OCI-LY7 (cell line): ENCODE measurements at regions not wholly inside any gene's neighbourhood (a gene's known extent, or its start where the extent isn't known, plus 50 kb on each side); places are given as distances from the start of the nearest gene placed in this dataset.

ENCODE experiments used
- BruUV-seq: library from RNA; stranded (reverse); fragments of 400-500 nt; replicated peaks from 2 replicates; lab custom pipeline; 2021; lab: Mats Ljungman, UMichigan
- CTCF ChIA-PET: fragments of 300-600 bp; sonication (Branson Sonifier 250); formaldehyde crosslinking; loops from one replicate; lab custom pipeline; 2022; ENCODE audit warnings: antibody characterized with exemption; ENCODE audit not compliant: unreplicated experiment; lab: Charles Lee
- POLR2A ChIA-PET: fragments of 300-600 bp; sonication (Branson Sonifier 250); formaldehyde crosslinking; loops from one replicate; lab custom pipeline; 2022; ENCODE audit warnings: antibody characterized with exemption; lab: Charles Lee
- DNase-seq: peaks from one replicate; pipeline ENCODE4 v3.0.0-alpha.2; 2015; ENCODE audit warnings: low spot score
- H2AFZ ChIP-seq: fragments of 200-600 bp; sonication (generic), shearing (Covaris generic); 2 replicates; pipeline ENCODE4 v1.6.1; 2014; ENCODE audit warnings: mild to moderate bottlenecking, antibody characterized with exemption, low read length, moderate library complexity
- H3K27ac ChIP-seq: fragments of 200-600 bp; sonication (generic); 2 replicates; pipeline ENCODE4 v1.5.1; 2014; ENCODE audit warnings: mixed run types, low read depth, mild to moderate bottlenecking, moderate library complexity, low read length, inconsistent platforms; ENCODE audit not compliant: poor library complexity, severe bottlenecking
- H3K36me3 ChIP-seq: fragments of 200-600 bp; sonication (generic); 2 replicates; pipeline ENCODE4 v1.6.1; 2014; ENCODE audit warnings: mild to moderate bottlenecking, antibody characterized with exemption, low read length, moderate library complexity, mixed read lengths; ENCODE audit not compliant: insufficient read depth
- H3K4me1 ChIP-seq: fragments of 200-600 bp; sonication (generic); 2 replicates; pipeline ENCODE4 v1.5.1; 2014; ENCODE audit warnings: mild to moderate bottlenecking, low read length; ENCODE audit not compliant: insufficient read depth, poor library complexity, severe bottlenecking
- H3K4me2 ChIP-seq: fragments of 200-600 bp; sonication (generic); 2 replicates; pipeline ENCODE4 v1.6.1; 2014; ENCODE audit warnings: mild to moderate bottlenecking, low read length
- H3K4me3 ChIP-seq: fragments of 200-600 bp; sonication (generic); 2 replicates; pipeline ENCODE4 v1.5.1; 2014; ENCODE audit warnings: mild to moderate bottlenecking, low read depth, low read length; ENCODE audit not compliant: poor library complexity, severe bottlenecking
- H3K79me2 ChIP-seq: fragments of 200-600 bp; sonication (generic); 2 replicates; pipeline ENCODE4 v1.6.1; 2016; ENCODE audit warnings: low read depth, mild to moderate bottlenecking, low read length, moderate library complexity, mixed read lengths; ENCODE audit not compliant: insufficient read depth
- H3K9me2 ChIP-seq: fragments of 200-600 bp; sonication (generic); 2 replicates; pipeline ENCODE4 v1.6.1; 2016; ENCODE audit warnings: mild to moderate bottlenecking, low read length, mixed read lengths; ENCODE audit not compliant: insufficient read depth
- H3K9me3 ChIP-seq: fragments of 200-600 bp; sonication (generic); 2 replicates; pipeline ENCODE4 v1.6.1; 2014; ENCODE audit warnings: mild to moderate bottlenecking, mixed run types, low read length, mixed read lengths
- H4K20me1 ChIP-seq: fragments of 200-600 bp; sonication (generic); 2 replicates; pipeline ENCODE4 v1.6.1; 2014; ENCODE audit warnings: mild to moderate bottlenecking, antibody characterized with exemption, low read length, moderate library complexity, mixed read lengths; ENCODE audit not compliant: insufficient read depth
- EZH2phosphoT487 ChIP-seq: fragments of 200-600 bp; sonication (generic); IDR thresholded peaks from 2 replicates; pipeline ENCODE4 v1.6.1; 2018; ENCODE audit warnings: low read depth, borderline replicate concordance, mild to moderate bottlenecking, mixed run types, antibody characterized with exemption, low read length, moderate library complexity, mixed read lengths
- intact Hi-C: fragments of 100-400 bp; cut with micrococcal nuclease; formaldehyde crosslinking; loops from one replicate; pipeline ENCODE4 v1.10.0; 2022; ENCODE audit not compliant: unreplicated experiment
- TF ChIP-seq, protein P1 (sequence below): fragments of 200-600 bp; sonication (generic); conservative IDR thresholded peaks from 2 replicates; pipeline ENCODE4 v1.5.1; 2014; ENCODE audit warnings: mild to moderate bottlenecking, antibody characterized with exemption, low read length, moderate library complexity, mixed read lengths

DNA sequence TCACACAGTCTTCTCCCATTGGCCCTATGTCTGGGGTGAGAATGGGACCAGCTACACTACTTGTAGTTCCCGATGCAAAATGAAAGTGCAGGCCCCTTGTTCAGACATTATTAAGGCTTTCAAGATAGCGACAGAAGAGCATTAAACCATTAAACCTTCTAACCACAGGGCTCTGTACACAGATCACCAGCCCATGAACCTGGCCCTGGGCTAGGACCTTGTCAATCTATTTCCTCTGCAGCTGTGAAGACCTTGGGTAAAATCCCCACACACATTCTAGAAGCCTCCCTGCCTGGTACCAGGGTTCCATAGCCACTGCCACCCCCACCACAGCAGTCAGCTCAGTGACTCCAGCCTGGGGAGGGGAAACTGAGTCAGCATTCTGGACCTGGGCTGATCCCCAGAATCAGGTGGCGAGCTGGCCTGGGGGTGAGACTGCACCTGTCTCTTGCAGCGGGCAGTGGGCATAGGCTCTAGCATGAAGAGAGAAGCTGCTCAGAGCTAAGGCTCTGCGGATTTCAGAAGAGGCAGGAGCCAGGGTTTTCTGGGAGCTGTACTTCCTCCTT is 119.7 kb upstream of the LHX1 start:
- Histone ChIP-seq H3K79me2 (no peaks in the 10 kb centered on the region), H2AFZ (no peak overlapping the region), H3K4me1 (no peaks in the 10 kb centered on the region), H3K4me2 (no peak overlapping the region), H3K4me3 (no peak overlapping the region), H3K27ac (no peak overlapping the region), H3K9me3 (no peaks in the 10 kb centered on the region), H3K36me3 (no peaks in the 10 kb centered on the region), H3K9me2 (no peaks in the 10 kb centered on the region), H4K20me1 (no peaks in the 10 kb centered on the region)
- POLR2A ChIA-PET: no interaction called here
- intact Hi-C loops: no loop called here
- TF ChIP-seq EZH2phosphoT487: no peak
- TF ChIP-seq, protein P1, sequence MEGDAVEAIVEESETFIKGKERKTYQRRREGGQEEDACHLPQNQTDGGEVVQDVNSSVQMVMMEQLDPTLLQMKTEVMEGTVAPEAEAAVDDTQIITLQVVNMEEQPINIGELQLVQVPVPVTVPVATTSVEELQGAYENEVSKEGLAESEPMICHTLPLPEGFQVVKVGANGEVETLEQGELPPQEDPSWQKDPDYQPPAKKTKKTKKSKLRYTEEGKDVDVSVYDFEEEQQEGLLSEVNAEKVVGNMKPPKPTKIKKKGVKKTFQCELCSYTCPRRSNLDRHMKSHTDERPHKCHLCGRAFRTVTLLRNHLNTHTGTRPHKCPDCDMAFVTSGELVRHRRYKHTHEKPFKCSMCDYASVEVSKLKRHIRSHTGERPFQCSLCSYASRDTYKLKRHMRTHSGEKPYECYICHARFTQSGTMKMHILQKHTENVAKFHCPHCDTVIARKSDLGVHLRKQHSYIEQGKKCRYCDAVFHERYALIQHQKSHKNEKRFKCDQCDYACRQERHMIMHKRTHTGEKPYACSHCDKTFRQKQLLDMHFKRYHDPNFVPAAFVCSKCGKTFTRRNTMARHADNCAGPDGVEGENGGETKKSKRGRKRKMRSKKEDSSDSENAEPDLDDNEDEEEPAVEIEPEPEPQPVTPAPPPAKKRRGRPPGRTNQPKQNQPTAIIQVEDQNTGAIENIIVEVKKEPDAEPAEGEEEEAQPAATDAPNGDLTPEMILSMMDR: no peak
- BruUV-seq: no TSS peak
- DNase-seq: no peak
- CTCF ChIA-PET: no interaction called here

- POLR2A ChIA-PET: no interaction called here
- Histone ChIP-seq H4K20me1 (no peaks in the 10 kb centered on the region), H3K79me2 (no peaks in the 10 kb centered on the region)
These were observed 119.0 kb upstream of the LHX1 start for GRCh38 chr17:36818134-36818825.

More at GRCh38 chr17:36818134-36818825, 119.0 kb upstream of the LHX1 start:
- H2AFZ ChIP-seq: no peak overlapping the region
- H3K9me2 ChIP-seq: no peaks in the 10 kb centered on the region
- no peaks in the 10 kb centered on the region for H3K36me3 ChIP-seq
- TF ChIP-seq, protein P1: no peak
- no peak for TF ChIP-seq EZH2phosphoT487
- H3K27ac ChIP-seq: no peak overlapping the region
- no peak overlapping the region for H3K4me3 ChIP-seq
- H3K9me3 ChIP-seq: no peaks in the 10 kb centered on the region
- intact Hi-C loops: no loop called here
- CTCF ChIA-PET: no interaction called here
- no TSS peak for BruUV-seq
- DNase-seq: no peak
- no peaks in the 10 kb centered on the region for H3K4me1 ChIP-seq
- no peak overlapping the region for H3K4me2 ChIP-seq
